GM21576 (cell line): ENCODE measurements at regions not wholly inside any gene's neighbourhood (a gene's known extent, or its start where the extent isn't known, plus 50 kb on each side); places are given as distances from the start of the nearest gene placed in this dataset.

Experiments
- ATAC-seq: cut with Tn5 transposase; IDR thresholded peaks from one replicate; pipeline ENCODE4 v1.9.1; 2021; ENCODE audit warnings: mild to moderate bottlenecking, moderate library complexity; ENCODE audit not compliant: unreplicated experiment

- no peak for ATAC-seq
These were observed 402.4 kb upstream of the ADARB2 start for GRCh38 chr10:2139746-2140145.

GRCh38 chr10:2137549-2138174 lies 400.3 kb upstream of the ADARB2 start:
- ATAC-seq = no peak

- ATAC-seq = no peak
These were observed 393.5 kb upstream of the ADARB2 start for GRCh38 chr10:2130705-2131305.

GRCh38 chr10:2128991-2129390 lies 391.7 kb upstream of the ADARB2 start:
- no peak for ATAC-seq

- ATAC-seq = no peak
These were observed 386.8 kb upstream of the ADARB2 start for GRCh38 chr10:2124135-2124534.

GRCh38 chr10:2122431-2123124 lies 385.3 kb upstream of the ADARB2 start:
- ATAC-seq = no peak

- ATAC-seq = no peak
These were observed 384.6 kb upstream of the ADARB2 start for GRCh38 chr10:2121929-2122328.

DNA sequence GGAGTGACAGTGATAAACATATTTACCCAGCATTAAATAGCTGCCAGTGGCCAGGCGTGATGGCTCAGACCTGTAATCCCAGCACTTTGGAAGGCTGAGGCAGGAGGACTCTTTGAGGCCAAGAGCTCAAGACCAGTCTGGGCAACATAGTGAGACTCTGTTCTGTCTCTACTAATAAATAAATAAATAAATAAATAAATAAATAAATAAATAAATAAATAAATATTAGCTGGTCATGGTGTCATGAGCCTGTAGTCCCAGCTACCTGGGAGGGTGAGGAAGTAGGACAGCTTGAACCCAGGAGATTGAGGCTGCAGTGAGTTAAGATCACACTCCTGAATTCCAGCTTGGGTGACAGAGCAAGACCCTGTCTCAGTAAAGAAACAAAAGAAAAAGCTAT lies 384.0 kb upstream of the ADARB2 start:
- ATAC-seq = no peak

GRCh38 chr10:2120746-2121145 lies 383.4 kb upstream of the ADARB2 start:
- no peak for ATAC-seq

GRCh38 chr10:2119316-2119715 lies 382.0 kb upstream of the ADARB2 start:
- ATAC-seq = no peak

DNA sequence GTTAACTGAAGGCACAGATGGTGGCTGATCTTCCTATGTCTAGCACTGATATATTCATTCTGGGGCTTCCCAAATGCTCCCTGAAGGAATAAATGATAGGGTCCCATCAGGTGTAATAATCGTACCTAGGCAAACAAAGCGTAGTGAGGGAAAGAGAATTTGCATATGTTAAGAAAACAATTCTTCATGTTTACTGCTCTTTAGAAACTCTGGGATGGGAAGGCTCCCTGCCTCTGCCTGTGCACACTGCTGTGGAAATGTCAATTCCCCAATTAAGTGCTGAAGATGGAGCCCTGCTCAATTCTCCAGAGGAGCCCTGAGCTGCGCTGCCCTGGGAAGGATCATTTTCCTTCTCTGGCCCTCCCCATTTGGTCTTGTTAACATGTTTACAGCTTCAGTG lies 380.9 kb upstream of the ADARB2 start:
- no peak for ATAC-seq

DNA sequence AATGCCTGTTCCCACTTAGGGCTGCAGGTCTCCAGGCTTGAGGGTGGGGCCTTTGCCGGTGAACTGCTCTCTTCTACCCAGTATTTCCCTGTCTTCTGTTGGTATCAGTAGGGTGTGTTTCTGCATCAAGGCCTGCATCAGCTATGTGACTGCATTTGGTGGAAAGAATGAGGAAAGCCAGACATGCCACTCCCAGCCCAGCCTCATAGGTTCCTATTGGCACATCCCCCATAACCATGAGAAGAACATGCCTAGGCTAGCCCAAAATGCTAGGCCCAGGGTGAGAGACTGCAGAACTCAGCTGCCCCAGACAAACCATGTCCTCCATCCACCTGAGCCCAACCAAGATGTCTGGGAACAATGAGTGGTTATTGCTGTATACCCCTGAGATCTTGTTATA lies 380.3 kb upstream of the ADARB2 start:
- ATAC-seq = no peak

DNA sequence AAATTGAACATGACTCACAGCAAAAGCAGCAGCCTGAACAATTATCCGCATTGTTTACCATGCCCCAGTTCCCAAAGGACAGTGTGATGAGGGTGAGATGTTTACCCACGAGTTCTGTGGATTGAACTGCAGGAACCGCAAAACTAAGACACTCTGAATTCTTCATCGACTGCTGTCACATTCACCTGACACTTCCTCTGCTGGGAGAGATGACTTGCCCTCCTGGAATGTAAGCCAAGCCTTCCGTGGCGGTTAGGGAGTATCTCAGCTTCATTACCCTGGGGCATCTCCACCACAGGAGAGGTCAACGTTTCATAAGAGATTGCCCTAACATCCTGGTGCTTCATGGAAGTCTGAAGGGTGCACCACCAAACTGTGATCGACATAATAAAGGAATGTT lies 374.6 kb upstream of the ADARB2 start:
- ATAC-seq = no peak

DNA sequence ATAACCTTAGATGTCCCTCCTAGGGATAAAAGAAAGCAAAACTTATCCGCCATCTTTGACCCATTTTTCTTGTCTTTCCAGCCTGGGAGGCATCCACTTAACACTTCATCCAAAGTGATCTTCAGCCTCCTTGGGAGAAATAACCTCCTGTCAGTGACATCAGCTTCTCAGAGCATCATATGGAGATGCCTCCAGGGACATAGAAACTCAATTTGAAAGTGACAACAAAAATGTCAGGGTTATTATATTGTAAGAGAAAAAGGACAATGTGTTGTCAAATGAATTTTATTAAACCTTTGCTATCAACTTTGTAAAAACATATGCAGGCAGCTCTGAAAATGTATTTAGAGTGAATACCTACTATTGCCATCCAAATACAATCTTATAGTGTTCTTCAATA lies 371.2 kb upstream of the ADARB2 start:
- ATAC-seq = no peak

DNA sequence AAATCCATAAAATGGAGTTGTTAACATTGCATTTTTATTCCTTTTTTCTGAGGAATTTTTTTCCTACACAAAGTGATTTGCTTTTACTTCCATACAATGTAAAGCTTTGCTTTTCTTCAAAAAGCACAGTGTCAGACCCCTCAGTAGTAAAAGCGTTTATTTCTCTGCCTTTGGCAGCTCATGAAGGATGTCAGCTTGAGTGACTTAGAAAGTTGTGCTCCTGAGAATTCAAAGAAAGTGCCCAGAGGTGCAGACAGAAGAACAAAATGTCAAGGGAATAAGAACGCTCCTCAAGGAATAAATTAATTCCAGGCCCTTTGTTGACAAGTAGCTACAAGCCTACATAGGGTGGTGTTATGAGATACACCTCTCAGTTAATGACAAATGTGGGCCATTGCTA lies 369.3 kb upstream of the ADARB2 start:
- no peak for ATAC-seq

GRCh38 chr10:2099321-2099720 lies 362.0 kb upstream of the ADARB2 start:
- no peak for ATAC-seq

DNA sequence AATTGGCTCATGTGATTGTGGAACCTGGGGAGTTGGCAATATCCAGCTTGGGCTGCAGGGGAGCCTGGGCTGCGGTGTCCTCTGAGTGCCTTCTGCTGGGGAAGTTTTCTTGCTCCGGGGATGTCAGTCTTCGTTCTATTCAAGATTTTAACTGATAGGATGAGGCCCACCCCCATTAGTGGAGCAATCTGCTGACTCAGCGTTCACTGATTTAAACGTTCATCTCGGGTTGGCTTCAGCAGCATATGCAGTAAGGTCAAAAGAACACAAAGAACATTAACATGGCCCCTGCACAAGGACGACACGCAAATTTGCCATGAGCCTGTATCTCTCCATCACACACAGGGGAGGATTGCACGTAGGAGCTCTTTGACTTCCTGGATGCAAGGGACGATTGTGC lies 360.6 kb upstream of the ADARB2 start:
- no peak for ATAC-seq

- no peak for ATAC-seq
These were observed 356.8 kb upstream of the ADARB2 start for GRCh38 chr10:2094171-2094570.

DNA sequence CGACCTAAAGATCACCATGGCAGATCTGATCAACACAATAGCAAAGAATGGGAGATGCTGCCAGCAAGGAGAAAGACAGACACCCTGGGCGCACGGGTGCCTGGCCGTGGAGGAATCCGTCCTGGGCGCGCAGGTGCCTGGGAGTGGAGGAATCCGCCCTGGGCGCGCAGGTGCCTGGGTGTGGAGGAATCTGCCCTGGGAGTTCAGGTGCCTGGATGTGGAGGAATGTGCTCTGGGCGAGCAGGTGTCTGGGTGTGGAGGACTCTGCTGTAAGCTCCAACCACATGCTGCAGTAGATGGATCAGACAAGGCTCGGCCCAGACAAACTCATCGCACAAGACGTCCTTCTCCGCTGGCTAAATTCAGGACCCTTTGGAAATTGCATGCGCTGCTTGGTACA lies 346.3 kb upstream of the ADARB2 start:
- no peak for ATAC-seq

DNA sequence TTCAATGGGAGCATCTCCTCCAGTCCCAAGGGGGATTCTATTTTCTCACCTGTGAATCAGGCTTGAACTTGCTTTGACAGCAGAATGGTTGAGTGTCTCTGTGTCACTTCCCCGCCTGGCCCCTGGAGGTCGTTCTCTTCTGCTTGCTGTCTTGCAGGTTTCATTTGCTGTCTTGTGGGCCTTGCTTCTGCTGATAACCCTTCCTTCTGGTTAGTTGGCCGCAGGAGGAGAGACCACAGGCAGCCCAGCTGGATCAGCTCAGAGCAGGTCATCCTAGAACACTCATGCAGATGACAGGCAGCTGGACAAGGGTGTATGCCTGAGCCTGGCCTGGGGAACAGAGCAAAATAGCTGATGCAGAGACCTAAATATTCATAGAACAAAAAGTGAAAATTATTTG lies 344.2 kb upstream of the ADARB2 start:
- ATAC-seq = no peak

GRCh38 chr10:2079603-2080078 lies 342.3 kb upstream of the ADARB2 start:
- no peak for ATAC-seq

DNA sequence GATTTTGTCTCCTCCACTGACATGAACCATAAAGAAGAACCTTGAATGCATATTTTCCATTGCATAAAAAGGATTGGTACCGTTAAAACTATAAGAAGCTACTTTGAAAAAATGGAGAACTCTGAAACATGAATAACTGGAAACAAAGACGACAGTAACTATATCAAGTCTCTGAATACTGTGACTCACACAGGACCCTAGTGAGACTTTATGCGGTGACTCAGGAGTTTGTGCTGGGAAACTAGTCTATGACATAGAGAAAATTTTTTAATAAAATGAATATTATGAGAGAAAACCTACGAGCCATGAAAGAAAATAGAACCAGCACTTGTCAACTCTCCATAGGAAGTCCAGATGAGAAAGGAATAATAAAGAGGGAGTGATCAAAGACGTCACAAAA lies 339.9 kb upstream of the ADARB2 start:
- ATAC-seq = no peak
